Kasumi-1 (cell line): ENCODE measurements at regions not wholly inside any gene's neighbourhood (a gene's known extent, or its start where the extent isn't known, plus 50 kb on each side); places are given as distances from the start of the nearest gene placed in this dataset.
"Not testable (repeated sequence)": the region's sequence is repeated elsewhere in the genome, so short reads cannot be mapped to it uniquely, and the experiment has no call there.

Source experiments
- DNase-seq, 2 experiments: peaks; one replicate each; lab custom pipeline; 2025; lab: John Stamatoyannopoulos, UW

DNA sequence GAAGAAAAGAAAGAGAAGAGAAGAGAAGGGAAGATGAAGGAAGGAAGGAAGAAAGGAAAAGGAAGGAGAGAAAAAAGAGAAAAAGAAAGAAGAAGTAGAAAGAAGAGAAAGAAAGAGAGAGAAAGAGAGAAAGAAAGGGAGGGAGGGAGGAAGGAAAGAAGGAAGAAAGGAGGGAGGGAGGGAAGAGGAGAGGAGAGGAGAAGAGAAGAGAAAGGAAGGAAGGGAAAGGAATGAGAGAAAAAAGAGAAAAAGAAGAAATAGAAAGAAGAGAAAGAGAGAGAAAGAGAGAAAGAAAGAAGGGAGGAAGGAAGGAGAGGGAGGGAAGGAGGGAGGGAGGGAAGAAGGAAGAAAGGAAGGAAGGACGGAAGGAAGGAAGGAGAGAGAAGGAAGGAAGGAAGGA, 217.9 kb upstream of the POU1F1 start:
- DNase-seq, result no peak

DNA sequence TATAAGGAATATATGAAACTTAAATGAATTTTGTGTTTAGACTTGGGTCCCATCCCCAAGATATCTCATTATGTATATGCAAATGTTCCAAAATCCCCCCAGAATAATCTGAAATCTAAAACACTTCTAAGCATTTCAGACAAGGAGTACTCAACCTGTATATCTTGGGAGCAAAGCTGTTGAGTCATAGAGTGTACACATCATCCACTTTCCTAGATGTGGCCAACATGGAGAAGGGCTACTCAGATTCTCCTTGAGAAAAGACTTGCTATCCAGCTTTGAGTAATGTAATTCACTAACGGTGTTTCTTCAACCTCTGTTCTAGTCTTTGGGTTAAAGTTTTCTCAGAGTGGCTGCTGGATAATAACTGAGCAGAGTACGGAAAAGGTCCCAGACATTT, 215.5 kb upstream of the POU1F1 start:
- DNase-seq, result no peak

DNA sequence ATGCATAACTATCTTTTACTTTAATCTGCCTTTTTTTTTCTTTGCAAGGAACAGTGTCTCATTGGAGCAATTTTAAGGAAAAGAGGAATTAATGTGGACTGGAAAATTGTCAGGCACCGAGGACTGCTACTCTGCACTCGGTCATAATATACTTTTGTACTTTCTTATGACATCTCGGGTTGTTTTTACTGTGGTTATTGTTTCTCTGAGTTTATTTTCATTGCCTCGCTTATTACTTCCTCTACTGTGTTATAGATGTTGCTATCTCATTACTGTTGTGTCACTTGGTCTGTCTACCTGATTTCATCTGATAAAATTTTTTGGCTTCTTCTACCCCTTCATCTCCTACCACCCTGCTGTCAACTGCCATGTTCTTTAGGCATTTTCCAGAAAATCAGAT, 213.5 kb upstream of the POU1F1 start:
- DNase-seq, result no peak

DNA sequence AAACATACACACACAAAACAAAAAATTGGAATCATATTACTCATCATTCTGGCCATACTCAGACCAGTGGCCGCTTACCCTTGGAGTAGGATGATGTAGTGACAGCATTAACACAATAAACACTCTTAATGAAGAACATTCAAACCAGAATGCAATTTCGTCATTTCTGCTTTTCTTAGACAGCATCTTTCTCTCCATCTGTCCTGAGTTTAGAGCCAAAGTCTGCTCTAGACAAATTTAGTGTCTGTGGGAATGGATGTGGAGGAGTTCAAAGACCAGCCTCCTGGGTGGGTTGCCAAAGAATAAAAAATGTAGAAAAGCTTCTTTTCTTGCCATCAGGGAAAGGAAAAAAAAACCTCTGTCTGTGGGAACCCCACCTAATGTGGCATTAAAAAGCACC, 212.4 kb upstream of the POU1F1 start:
- DNase-seq, result no peak

DNA sequence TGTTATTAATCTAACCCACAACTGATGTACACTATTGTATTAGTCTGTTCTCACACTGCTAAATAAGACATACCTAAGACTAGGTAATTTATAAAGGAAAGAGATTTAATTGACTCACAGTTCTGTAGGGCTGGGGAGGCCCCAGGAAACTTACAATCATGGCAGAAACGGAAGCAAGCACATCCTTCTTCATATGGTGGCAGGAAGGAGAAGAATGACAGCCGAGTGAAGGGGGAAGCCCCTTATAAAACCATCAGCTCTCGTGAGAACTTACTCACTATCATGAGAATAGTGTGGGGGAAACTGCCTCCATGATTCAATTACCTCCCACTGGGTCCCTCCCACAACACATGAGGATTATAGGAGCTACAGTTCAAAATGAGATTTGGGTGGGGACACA, 210.3 kb upstream of the POU1F1 start:
- not testable (repeated sequence) for DNase-seq

DNA sequence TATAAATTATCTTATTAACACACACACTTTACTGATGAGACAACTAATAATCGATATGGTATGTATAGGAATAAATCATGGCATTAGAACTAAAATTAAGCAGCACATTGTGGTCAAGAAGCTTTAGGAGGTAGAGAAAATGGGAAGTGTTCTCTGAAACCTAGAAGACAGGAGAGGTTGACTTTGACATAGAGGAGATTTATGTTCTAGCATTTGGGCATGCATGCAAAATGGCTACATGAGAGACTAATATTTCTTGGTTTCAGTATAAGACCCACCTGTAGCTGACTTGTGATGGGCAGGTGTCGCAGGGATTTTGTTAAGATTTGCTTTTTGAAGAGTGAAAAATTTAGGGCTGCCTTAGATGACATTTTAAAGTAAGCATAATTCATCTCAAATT, 209.7 kb upstream of the POU1F1 start:
- no peak for DNase-seq

DNA sequence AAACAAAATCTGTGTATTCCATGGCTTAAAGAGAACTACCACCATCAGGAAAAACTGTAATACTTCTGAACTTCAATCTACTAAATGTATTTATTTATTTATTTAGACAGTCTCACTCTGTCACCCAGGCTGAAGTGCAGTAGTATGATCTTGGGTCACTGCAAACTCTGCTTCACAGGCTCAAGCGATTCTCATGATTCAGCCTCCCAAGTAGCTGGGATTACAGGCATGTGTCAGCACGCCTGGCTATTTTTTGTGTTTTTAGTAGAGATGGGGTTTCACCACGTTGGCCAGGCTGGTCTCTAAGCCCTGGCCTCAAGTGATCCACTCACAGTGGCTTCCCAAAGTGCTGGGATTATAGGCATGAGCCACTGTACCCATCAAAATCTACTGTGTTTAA, 202.3 kb upstream of the POU1F1 start:
- no peak for DNase-seq

DNA sequence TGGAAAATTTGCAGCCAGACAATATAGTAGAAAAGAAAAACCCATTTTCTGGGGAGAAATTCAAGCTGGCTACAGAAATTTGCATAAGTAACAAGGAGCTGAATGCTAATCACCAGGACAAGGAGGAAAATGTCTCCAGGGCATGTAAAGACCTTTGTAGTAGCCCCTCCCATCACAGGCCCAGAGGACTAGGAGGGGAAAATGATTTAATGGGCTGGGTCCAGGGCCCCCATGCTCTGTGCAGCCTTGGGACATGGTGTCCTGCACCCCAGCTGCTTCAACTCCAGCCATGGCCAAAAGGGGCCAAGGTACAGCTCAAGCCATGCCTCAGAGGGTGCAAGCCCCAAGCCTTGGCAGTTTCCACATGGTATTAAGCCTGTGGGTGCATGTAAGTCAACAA, 197.6 kb upstream of the POU1F1 start:
- no peak for DNase-seq

DNA sequence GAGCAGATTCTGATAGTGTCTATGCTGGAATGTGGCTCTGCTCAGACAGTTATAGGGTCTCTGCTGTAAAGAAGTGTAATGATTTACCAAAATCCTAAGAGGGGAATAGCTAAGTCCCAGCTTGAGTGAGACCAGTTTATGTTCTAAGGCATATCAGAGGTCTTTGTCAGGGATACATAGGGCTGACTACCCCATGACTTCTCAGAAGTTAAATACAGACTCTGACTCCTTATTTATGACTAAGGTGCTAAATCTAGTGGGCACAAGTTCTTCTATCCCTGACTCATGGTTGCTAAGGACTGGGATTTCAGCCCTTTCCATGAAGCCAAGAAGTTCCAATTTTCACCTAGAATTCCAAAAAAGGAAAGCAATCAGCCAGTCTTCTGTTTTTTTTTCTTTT, 192.6 kb upstream of the POU1F1 start:
- DNase-seq, result no peak

DNA sequence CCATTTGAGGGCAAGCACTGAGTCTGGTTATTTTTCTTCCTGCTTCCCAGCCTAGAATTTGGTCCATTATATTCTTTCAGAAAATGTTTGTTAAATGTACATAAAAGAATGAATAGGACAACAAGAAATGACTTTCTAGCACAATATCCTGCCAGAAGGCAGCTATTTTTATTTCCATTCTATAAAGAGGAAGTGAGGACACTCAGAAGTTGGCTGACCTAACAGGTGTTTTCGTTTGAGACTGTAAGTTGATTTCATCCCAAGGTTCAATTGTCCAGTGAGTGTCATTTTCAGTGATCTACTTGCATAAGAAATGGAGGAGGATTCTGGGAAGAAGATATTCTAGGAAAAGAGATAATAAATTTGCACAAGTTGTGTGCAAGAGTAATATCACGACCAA, 191.9 kb upstream of the POU1F1 start:
- no peak for DNase-seq

DNA sequence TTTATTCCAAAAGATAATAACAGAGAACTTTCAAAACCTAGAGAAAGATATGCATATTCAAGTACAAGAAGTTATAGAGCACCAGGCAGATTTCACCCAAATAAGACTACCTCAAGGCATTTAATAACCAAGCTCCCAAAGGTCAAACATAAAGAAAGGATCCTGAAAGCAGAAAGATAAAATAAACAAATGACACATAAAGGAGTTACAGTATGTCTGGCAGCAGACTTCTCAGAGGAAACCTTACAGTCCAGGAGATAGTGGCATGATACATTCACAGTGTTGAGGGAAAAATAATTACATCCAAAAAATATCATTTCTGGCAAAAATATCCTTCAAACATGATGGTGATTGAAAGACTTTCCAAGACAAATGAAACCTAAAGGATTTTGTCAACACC, 185.8 kb upstream of the POU1F1 start:
- no peak for DNase-seq

DNA sequence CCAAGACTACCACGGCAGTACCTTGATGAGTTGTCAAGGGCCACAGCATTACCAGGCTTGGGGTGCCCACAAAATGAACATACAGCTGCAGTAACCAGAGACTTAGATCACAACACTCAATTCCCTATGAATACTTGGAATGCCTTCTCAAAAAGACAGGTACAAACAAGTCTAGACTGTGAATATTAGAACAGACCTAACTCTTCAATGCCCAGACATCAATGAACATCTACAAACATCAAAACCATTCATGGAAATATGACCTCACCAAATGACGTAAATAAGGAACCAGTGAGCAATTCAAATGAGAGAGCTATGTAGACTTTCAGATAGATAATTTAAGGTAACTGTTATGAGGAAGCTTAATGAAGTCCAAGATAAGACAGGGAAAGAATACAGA, 185.1 kb upstream of the POU1F1 start:
- DNase-seq, result no peak

DNA sequence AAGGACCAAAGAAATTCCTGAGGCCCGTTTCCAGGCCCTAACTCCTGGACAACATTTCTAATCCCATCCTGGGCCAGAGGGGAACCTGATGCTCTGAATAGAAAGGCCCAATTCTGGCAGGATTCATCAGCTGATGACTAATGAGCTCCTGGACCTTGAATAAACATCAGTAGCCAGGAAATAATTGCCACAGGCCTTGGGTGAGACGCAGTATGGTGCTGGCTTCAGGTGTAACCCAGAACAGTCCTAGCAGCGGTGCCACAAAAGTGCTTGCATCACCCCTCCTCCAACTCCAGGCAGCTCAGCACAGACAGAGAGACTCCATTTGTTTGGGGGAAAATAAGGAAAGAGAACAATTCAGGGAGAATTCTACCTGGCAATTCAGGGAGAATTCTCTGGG, 184.7 kb upstream of the POU1F1 start:
- DNase-seq, result no peak

DNA sequence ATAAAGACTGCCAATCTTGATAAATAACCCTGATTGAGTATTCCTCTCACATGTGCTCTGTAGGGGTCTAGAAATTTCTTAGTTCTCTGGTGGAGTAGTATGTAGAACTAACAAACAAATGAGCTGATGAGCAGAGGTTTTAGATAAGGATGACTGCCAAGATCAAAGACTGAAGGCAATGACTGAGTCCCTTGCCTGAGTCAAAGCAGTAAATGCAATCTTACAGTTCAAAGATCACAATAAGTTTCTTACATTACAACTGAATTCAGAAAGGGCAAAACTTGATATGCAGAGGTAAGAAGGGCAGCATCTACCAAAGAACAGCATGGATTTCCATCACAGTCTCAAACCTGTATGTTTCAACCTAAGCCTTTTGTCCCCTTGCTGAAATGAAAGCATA, 172.2 kb upstream of the POU1F1 start:
- no peak for DNase-seq

DNA sequence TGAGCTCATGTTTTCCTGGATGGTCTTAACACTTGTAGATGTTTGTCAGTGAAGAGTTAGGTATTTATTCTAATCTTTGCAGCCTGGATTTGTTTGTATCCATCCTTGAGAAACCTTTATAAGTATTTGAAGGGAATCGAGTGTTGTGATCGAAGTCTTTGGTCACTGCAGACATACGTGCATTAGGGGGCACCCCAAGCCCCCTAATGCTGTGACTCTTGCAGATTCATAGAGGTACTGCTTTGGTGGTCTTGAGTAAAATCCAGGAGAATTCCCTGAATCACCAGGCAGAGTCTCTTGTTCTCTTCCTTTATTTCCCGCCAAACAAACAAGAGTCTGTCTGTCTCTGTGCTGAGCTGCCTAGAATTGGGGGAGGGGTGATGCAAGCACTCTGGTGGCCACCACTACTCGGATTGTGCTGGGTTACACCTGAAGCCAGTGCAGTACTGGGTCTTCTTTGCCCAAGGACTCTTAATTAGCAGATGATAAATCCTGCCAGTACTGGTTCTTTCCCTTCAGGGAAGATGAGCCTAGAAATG, 170.5 kb upstream of the POU1F1 start:
- DNase-seq, result no peak

DNA sequence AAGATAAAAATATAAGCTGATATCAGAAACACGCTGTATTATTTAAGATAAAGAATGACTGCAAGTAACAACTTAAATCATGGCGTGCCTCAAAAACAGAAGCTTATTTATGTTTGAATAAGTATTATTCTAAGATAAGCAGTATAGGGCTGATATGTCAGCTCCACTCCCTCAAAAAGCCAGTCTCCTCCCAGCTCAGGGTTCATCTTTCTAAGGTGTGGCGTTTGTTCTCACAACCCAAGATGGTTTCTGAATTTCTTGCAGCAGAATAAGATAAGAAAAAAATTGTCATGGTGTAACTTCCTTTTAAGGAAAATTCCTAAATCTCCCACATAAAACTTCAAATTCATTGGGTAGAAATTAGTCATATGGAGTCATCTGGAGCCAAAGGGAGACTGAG, 166.1 kb upstream of the POU1F1 start:
- DNase-seq, result no peak

DNA sequence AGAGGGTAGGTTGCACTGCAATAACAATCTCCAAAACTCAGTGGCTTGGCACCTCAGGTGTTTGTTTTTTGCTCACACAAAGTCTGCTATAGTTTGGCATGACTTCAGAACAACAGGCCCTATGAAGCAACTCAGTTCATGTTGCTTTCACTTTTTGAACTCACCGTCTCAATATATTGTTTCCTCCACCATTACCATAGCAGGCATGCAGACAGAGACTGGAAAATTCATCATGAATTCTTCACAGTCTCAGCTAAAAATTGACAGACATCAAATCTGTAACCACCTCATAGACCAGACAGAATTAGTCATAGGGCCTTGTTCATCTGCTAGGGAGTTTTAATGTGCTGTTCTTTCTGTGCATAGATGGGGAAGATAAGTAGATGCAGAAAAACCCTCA, 161.4 kb upstream of the POU1F1 start:
- no peak for DNase-seq

DNA sequence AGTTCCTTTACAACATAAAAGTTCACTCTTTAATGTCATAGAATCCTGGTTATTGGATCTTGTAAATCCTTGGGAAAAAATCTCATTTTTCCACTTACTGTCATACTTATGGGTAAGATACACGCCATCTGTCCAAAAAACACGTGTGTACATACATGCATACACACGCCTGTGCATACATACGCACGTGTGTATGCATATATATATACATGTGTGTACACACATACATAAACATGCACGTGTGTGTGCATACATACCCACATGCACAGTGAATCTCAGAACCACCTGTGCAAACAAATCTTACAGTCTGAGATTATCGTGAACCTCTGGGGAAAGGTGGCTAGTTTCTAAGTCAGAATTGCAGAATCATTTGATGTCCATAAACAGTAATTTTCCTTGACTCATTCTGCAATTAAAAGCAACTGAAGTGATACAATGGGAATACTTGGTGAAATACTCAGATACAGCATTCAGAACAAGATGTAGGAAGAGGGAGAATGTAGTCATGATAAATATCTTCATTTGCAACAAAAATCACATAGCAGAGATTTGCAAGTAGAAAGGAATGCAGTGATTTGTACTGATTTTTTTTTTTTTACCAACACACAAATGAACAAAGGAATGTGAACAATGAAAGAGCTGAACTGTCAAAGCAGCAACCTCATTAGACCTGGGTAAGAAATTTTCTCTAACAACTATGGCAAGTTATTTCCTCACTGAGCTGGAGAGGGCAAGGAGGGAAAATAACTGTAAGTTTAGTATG, 160.6 kb upstream of the POU1F1 start:
- no peak for DNase-seq

DNA sequence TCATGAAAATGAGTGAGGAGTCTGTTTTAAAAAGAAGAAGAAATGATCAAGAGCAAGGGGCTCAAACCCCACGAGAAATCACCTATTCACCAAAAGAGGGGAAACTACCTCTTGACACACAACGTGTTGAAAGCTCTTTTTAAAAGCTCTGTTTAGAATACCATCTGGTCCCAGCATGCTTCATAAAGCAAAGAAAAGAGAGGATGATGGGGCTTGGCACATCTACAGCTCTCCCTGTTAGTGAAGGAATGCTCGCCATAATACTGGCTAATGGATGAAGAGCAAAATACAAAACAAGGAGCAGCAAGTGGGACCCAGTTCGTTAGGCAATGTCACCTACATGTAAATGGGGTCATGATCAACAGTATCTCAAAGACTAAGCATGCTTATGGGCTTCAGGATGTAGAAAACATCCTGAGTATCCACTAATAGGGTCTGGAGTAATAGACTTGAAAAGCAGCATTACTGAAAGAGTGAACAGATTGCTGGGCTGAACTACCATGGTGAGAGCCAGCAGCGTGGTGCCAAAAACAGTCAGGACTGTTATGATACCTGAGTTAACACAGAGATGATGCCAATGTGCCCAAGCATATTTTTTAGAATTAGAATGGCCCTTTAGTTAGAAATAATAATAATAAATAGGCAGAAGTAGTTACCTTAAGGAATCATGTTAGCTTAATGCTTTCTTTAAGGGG, 159.7 kb upstream of the POU1F1 start:
- DNase-seq, result no peak

DNA sequence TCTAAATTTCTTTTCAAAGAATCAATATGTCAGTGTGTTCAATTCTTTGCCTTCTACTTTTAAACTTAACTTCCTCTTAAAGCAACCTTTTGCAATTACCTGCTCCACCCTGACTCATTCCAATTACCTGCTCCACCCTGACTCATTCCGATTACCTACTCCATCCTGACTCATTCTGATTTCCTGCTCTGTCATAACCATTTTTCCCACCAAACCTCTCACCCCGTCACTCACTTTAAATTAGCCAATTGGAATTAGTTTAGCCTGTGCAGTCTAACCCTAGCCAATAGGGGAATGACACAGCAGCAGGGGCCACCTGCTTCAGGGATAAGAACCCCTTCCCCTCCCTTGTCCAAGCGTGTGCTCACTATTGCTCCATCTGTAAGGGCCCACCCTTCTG, 157.1 kb upstream of the POU1F1 start:
- DNase-seq, result not testable (repeated sequence)

DNA sequence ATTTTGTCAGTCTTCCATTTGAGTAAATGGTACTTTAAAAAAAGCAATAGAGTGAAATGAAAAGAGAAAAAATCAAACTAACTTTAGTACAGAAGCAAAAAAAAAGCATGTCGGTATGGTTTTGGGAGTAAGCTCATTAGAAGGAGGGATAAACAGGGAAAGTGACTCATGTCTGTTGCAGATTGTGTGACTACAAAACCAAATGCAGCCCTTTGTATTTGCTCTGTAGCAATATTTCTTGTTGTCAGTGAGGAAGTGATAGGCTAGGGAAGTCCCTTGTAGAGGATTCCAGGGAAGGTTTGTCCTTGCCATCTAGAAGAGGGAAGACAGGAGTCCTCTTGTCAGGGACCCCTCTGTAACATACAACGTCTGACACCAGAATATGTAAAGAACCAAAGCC, 150.5 kb upstream of the POU1F1 start:
- DNase-seq, result no peak

DNA sequence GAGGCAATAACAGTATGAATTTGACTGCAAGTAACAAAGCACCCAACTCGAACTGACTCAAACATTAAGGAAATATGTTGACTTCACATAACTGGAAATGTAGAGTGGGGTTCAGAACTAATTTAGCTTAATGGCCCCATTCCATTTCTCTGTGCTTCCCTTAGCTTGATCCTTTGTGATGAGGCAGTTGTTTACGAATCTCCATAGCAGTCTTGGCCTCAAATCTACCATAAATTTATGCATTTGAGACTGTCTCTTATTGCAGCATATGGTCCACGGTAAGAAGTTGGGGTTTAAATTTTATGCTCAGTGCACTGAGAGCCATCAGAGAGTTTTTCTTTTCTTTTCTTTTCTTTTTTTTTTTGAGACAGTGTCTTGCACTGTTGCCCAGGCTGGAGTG, 148.7 kb upstream of the POU1F1 start:
- DNase-seq, result no peak

DNA sequence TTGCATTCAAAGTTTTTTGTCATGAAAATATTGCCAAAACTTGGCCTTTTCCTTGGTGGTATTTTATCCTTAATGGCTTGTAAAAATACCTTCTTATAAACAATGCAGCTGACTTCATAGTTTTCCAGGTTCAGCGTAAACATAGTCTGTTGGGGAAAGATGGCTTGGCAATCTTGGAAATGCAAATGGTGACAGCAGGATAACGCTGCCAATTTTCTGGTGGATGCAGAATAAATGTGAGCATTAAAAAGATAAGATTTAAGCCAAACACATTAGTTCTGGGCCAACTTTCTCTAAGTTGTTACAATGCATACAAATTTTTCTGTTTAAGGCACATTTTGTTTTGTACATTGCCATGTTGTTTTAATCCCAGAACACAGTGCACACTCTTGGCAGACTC, 147.0 kb upstream of the POU1F1 start:
- DNase-seq, result no peak

DNA sequence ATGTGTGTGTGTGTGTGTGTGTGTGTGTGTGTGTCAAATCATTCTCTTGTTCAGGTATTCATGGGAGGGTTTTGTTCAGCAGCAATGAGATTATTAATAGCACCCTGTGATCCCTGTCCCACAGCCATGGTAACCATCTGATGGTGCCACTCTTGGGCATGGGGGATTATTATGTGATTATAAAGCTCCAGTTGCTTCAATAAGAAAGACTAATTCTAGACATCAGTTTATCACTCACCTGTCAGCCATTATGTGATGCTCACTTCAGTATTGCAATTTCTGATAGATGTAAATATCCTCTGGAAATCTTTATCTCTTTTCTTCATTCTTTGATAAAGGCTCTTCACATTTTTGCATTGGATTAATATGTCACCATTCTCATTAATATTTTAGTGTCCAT, 145.9 kb upstream of the POU1F1 start:
- no peak for DNase-seq
